ENCODE measurements at regions not wholly inside any gene's neighbourhood (a gene's known extent, or its start where the extent isn't known, plus 50 kb on each side); places are given as distances from the start of the nearest gene placed in this dataset.

GRCh38 chr6:12656906-12657305 is 59.7 kb upstream of the PHACTR1 start:
- Mint-ChIP-seq H3K4me3 (no peak overlapping the region), H3K27ac (no peak overlapping the region), H3K36me3 (ENCODE audit: low read depth) (no peaks in the 10 kb centered on the region), H3K4me1 (peaks cover 14% of the 10 kb centered on the region), H3K27me3 (ENCODE audit: low read depth, poor library complexity) (peaks cover 28% of the 10 kb centered on the region), H3K9me3 (no peaks in the 10 kb centered on the region)
- no peak for TF ChIP-seq CTCF (IDR thresholded peaks at IDR 0.05)
- no peak for DNase-seq

GRCh38 chr6:12657884-12658283 is 58.7 kb upstream of the PHACTR1 start:
- DNase-seq: no peak
- H3K36me3 Mint-ChIP-seq (ENCODE audit: low read depth): no peaks in the 10 kb centered on the region
- no peak overlapping the region for H3K4me3 Mint-ChIP-seq
- H3K27me3 Mint-ChIP-seq (ENCODE audit: low read depth, poor library complexity): peaks cover 23% of the 10 kb centered on the region
- TF ChIP-seq CTCF (IDR thresholded peaks at IDR 0.05): no peak
- no peak overlapping the region for H3K27ac Mint-ChIP-seq
- H3K9me3 Mint-ChIP-seq: no peaks in the 10 kb centered on the region
- peaks cover 14% of the 10 kb centered on the region for H3K4me1 Mint-ChIP-seq

GRCh38 chr6:12661432-12662089 is 55.0 kb upstream of the PHACTR1 start:
- no peak overlapping the region for H3K4me3 Mint-ChIP-seq
- DNase-seq: no peak
- peaks cover 14% of the 10 kb centered on the region for H3K27me3 Mint-ChIP-seq (ENCODE audit: low read depth, poor library complexity)
- H3K4me1 Mint-ChIP-seq: peaks cover 5% of the 10 kb centered on the region
- H3K27ac Mint-ChIP-seq: no peak overlapping the region
- no peaks in the 10 kb centered on the region for H3K36me3 Mint-ChIP-seq (ENCODE audit: low read depth)
- no peak for TF ChIP-seq CTCF (IDR thresholded peaks at IDR 0.05)
- no peaks in the 10 kb centered on the region for H3K9me3 Mint-ChIP-seq

Data from nephron progenitor cell (in vitro differentiated cells).